Astrocyte of the cerebellum (primary cell): ENCODE measurements at regions not wholly inside any gene's neighbourhood (a gene's known extent, or its start where the extent isn't known, plus 50 kb on each side); places are given as distances from the start of the nearest gene placed in this dataset.

Source experiments
- DNase-seq: peaks from one replicate; pipeline ENCODE4 v3.0.0-alpha.2; 2011; ENCODE audit warnings: low read depth
- H3K4me3 ChIP-seq: 2 replicates; pipeline ENCODE4 v1.5.1; 2011; ENCODE audit warnings: mild to moderate bottlenecking, low read depth, low read length, moderate library complexity
- in situ Hi-C: cut with HindIII; loops from 2 replicates; pipeline ENCODE4 v1.10.0; 2017; ENCODE audit warnings: low sequenced_read_pairs
- TF ChIP-seq, protein P1 (sequence below): IDR thresholded peaks from 2 replicates; pipeline ENCODE4 v1.5.1; 2012; ENCODE audit warnings: low read length, low read depth, moderate library complexity, mild to moderate bottlenecking; ENCODE audit errors: missing control alignments

DNA sequence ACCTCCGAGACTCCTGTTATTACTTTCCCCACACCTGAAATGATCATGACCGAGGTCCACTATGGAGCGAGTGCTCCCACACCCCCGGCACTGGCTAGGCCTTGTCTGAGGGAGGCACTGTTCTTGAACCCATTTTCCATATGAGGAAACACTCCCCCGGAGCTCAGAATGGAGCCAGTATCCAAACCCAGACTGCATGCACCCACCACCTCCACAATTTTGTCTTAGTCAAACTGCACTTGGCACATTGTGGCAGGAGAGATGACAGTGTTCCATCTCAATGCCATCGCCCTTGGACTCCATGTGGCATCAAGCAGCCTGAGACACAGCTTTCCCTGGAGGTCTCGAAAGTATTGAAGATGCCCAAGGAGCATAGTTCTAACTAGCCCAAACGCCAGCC, 154.1 kb downstream of the NUP210 start:
- no peak for DNase-seq
- in situ Hi-C loops = no loop called here
- no peak overlapping the region for H3K4me3 ChIP-seq
- TF ChIP-seq, protein P1, sequence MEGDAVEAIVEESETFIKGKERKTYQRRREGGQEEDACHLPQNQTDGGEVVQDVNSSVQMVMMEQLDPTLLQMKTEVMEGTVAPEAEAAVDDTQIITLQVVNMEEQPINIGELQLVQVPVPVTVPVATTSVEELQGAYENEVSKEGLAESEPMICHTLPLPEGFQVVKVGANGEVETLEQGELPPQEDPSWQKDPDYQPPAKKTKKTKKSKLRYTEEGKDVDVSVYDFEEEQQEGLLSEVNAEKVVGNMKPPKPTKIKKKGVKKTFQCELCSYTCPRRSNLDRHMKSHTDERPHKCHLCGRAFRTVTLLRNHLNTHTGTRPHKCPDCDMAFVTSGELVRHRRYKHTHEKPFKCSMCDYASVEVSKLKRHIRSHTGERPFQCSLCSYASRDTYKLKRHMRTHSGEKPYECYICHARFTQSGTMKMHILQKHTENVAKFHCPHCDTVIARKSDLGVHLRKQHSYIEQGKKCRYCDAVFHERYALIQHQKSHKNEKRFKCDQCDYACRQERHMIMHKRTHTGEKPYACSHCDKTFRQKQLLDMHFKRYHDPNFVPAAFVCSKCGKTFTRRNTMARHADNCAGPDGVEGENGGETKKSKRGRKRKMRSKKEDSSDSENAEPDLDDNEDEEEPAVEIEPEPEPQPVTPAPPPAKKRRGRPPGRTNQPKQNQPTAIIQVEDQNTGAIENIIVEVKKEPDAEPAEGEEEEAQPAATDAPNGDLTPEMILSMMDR = no peak

DNA sequence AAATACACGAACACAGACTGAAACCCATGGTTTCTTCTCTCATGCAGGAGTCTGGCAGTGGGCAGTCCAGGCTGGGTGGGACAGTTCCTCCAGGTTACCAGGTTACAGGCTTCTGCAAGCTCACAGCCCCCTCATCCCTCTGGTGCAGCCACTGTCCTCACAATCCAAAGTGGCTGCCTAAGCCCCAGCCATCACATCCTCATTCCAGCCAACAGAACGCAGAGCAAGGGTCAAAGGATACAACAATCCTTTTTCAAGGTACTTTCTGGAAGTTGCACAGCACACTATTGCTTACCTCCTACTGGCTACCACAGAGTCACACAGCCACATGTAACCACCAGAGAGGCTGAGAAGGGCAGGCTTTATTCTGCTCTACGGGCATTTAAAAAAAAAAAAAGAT, 154.6 kb downstream of the NUP210 start:
- TF ChIP-seq, protein P1 = no peak
- no peak overlapping the region for H3K4me3 ChIP-seq
- in situ Hi-C loops = no loop called here
- no peak for DNase-seq

DNA sequence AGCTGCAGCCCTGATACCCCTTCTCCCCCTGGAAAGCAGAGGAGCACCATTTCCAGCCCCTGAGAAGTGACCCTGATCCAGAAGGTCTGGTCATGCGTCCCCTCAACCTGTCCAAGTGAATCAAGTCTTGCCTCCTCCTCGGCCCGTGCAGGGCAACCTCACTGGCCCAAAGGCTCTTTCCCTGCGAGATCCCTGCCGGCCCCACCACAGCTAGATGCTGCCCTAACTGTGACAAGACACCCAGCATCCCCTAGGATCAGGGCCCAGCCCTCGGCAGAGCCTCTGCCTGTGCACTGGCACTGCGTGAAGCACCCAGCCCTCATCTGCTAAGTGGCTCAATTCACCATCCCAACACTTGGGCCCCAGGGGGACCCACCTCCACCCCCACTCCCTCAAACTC, 155.1 kb downstream of the NUP210 start:
- DNase-seq = no peak
- TF ChIP-seq, protein P1 = no peak
- in situ Hi-C loops = no loop called here
- H3K4me3 ChIP-seq = no peak overlapping the region

DNA sequence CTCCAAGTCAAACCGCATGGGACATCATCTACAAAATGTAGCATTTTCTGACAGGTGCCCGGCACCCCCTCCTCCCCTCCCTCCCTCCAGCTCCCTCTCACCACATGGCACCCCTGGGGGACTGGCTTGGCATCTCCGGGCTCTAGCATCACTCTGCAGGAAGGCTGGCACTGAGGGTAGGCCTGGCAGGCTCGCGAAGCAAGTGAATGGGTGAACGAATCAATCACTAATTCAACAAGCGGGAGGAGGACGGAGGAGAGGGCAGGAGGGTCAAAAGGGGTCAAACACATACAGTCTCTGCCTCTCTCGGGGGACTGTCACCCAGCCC, 155.7 kb downstream of the NUP210 start:
- TF ChIP-seq, protein P1 = no peak
- DNase-seq = no peak
- H3K4me3 ChIP-seq = no peak overlapping the region
- in situ Hi-C loops = no loop called here

DNA sequence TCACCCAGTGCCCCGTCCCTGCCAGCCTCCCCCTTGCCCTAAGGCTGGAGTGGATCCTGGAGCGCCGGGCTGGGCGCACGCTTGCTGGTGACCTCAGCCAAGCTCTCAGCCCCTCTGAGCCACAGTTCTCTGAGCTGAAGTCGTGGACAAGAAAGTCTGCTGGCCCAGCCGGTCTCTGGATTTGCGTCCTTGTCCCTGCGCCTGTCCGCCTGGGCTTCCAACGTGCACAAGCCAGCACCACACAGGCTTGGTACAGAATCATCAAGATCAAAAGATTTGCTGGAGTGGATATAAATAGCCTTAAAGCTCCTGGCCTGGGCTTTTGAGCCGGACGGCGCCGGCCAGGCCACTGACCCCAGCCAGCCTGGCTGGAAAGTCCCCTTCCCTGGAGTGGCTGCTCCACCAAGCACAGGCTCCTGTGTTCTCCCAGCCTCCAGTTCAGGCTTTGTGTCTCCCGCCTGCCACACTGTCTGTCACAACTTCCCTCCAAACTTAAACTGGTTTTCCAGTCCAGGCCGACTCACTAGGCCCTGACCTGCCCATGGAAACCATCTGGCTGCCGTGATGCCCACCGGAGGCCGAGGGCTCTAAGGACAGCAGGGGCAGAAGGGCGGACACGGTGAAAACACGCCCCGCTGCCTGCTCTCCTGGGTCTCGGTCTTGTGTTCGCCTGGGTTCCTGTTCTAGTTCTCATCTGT, 156.2 kb downstream of the NUP210 start:
- in situ Hi-C loops = no loop called here
- no peak for DNase-seq
- TF ChIP-seq, protein P1 = no peak
- H3K4me3 ChIP-seq = no peak overlapping the region

DNA sequence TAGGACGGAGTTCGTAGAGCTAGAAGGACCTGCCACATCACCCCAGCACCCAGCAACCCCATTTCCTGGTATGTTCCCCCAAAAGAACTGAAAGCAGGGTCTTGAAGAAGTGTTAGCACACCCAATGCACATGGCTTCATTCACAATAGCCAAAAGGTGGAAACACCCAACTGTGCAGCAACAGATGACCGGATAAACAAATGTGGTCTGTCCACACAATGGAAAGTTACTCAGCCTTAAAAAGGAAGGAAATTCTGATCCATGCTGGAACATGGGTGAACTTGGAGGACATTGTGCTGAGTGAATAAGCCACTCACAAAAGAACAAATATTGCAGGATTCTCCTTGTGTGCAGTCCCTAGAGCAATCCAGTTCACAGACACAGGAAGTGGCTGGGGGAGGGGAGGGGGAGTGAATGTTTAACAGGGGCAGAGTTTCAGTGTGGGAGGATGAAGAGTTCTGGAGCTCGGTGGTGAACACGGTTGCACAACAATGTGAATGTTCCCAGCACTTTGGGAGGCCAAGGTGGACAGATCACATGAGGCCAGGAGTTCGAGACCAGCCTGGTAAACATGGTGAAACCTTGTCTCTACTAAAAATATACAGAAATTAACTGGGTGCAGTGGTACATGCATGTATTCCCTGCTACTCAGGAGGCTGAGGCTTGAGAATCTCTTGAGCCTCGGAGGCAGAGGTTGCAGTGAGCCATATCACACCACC, 157.5 kb downstream of the NUP210 start:
- TF ChIP-seq, protein P1 = no peak
- in situ Hi-C loops = no loop called here
- DNase-seq = no peak

More for the DNA sequence above, 157.5 kb downstream of the NUP210 start:
- no peak overlapping the region for H3K4me3 ChIP-seq
